Epithelial cell of prostate (primary cell): ENCODE measurements at regions not wholly inside any gene's neighbourhood (a gene's known extent, or its start where the extent isn't known, plus 50 kb on each side); places are given as distances from the start of the nearest gene placed in this dataset.

Source experiments
- DNase-seq: peaks from one replicate; pipeline ENCODE4 v3.0.0-alpha.2; 2011; ENCODE audit warnings: low read depth, low spot score
- H3K27ac ChIP-seq: fragments of 450-650 bp; 2 replicates; pipeline ENCODE4 v1.5.1; 2017; ENCODE audit warnings: mild to moderate bottlenecking

GRCh38 chr13:105177265-105177900, 1358.1 kb downstream of the EFNB2 start:
- H3K27ac ChIP-seq, result no peak overlapping the region
- no peak for DNase-seq

GRCh38 chr13:105170438-105170837, 1365.0 kb downstream of the EFNB2 start:
- H3K27ac ChIP-seq, result no peak overlapping the region
- DNase-seq, result no peak

GRCh38 chr13:105168295-105168694, 1367.2 kb downstream of the EFNB2 start:
- H3K27ac ChIP-seq, result no peak overlapping the region
- DNase-seq, result no peak

- DNase-seq, result no peak
- H3K27ac ChIP-seq, result no peak overlapping the region
These were observed 1368.1 kb downstream of the EFNB2 start for GRCh38 chr13:105167385-105167784.

GRCh38 chr13:105165449-105166125, 1369.9 kb downstream of the EFNB2 start:
- no peak for DNase-seq
- H3K27ac ChIP-seq, result no peak overlapping the region

- DNase-seq, result no peak
- H3K27ac ChIP-seq, result no peak overlapping the region
These were observed 1375.6 kb downstream of the EFNB2 start for GRCh38 chr13:105159841-105160240.

- no peak overlapping the region for H3K27ac ChIP-seq
- DNase-seq, result no peak
These were observed 1381.9 kb downstream of the EFNB2 start for GRCh38 chr13:105153611-105154010.

- no peak overlapping the region for H3K27ac ChIP-seq
- DNase-seq, result no peak
These were observed 1383.8 kb downstream of the EFNB2 start for GRCh38 chr13:105151639-105152038.

GRCh38 chr13:105147461-105147860, 1388.0 kb downstream of the EFNB2 start:
- no peak for DNase-seq
- no peak overlapping the region for H3K27ac ChIP-seq

GRCh38 chr13:105144936-105145335, 1390.5 kb downstream of the EFNB2 start:
- no peak for DNase-seq
- no peak overlapping the region for H3K27ac ChIP-seq

- no peak overlapping the region for H3K27ac ChIP-seq
These were observed 1391.4 kb downstream of the EFNB2 start for GRCh38 chr13:105144020-105144419.

GRCh38 chr13:105142556-105142955, 1392.9 kb downstream of the EFNB2 start:
- no peak for DNase-seq
- no peak overlapping the region for H3K27ac ChIP-seq

More at GRCh38 chr13:105144020-105144419, 1391.4 kb downstream of the EFNB2 start:
- DNase-seq, result no peak

GRCh38 chr13:105139380-105140285, 1395.8 kb downstream of the EFNB2 start:
- no peak overlapping the region for H3K27ac ChIP-seq
- no peak for DNase-seq

- no peak overlapping the region for H3K27ac ChIP-seq
- no peak for DNase-seq
These were observed 1396.4 kb downstream of the EFNB2 start for GRCh38 chr13:105139048-105139379.

GRCh38 chr13:105135852-105136615, 1399.4 kb downstream of the EFNB2 start:
- DNase-seq, result no peak

GRCh38 chr13:105127732-105128131, 1407.7 kb downstream of the EFNB2 start:
- no peak for DNase-seq
- no peak overlapping the region for H3K27ac ChIP-seq

More at GRCh38 chr13:105135852-105136615, 1399.4 kb downstream of the EFNB2 start:
- H3K27ac ChIP-seq, result no peak overlapping the region

- H3K27ac ChIP-seq, result no peak overlapping the region
- no peak for DNase-seq
These were observed 1414.2 kb downstream of the EFNB2 start for GRCh38 chr13:105121221-105121620.

GRCh38 chr13:105118426-105118985, 1417.0 kb downstream of the EFNB2 start:
- H3K27ac ChIP-seq, result no peak overlapping the region
- DNase-seq, result no peak

- H3K27ac ChIP-seq, result no peak overlapping the region
- DNase-seq, result no peak
These were observed 1418.5 kb downstream of the EFNB2 start for GRCh38 chr13:105116966-105117365.

- H3K27ac ChIP-seq, result no peak overlapping the region
- no peak for DNase-seq
These were observed 1422.9 kb downstream of the EFNB2 start for GRCh38 chr13:105112561-105112960.
